H1 (cell line): ENCODE measurements at regions not wholly inside any gene's neighbourhood (a gene's known extent, or its start where the extent isn't known, plus 50 kb on each side); places are given as distances from the start of the nearest gene placed in this dataset.

Source experiments
- CTCF ChIA-PET: fragments of 300-600 bp; sonication (Branson Sonifier 250); formaldehyde crosslinking; loops from one replicate; lab custom pipeline; 2021; ENCODE audit not compliant: partially characterized antibody; lab: Charles Lee
- POLR2A ChIA-PET: fragments of 300-600 bp; sonication (Branson Sonifier 250); formaldehyde crosslinking; loops from one replicate; lab custom pipeline; 2021; ENCODE audit warnings: inconsistent platforms; ENCODE audit not compliant: partially characterized antibody; lab: Charles Lee
- DNase-seq, 2 experiments: peaks; one replicate each; pipeline versions ENCODE4 v3.0.0 to v3.0.0-alpha.2; 2010 to 2022; ENCODE audit warnings: low spot score in 2 of 2, low read depth in 1 of 2, mixed read lengths in 1 of 2
- FAIRE-seq: peaks from 2 replicates; lab custom pipeline; 2011; peaks lifted over from hg19 to GRCh38; lab: Jason Lieb, UNC
- H2AFZ ChIP-seq: 2 replicates; pipeline ENCODE4 v1.8.1; 2012; ENCODE audit warnings: low read length, inconsistent platforms
- H2AK5ac ChIP-seq: 2 replicates; pipeline ENCODE4 v1.6.1; 2013; ENCODE audit warnings: low read depth, low read length
- H2BK120ac ChIP-seq: replicated peaks from 2 replicates; pipeline ENCODE3; 2013; ENCODE audit warnings: low read depth, low read length, inconsistent platforms
- H2BK12ac ChIP-seq: 2 replicates; pipeline ENCODE4 v1.6.1; 2013; ENCODE audit warnings: low read depth, low read length
- H2BK15ac ChIP-seq: 2 replicates; pipeline ENCODE4 v1.6.1; 2013; ENCODE audit warnings: low read length
- H2BK20ac ChIP-seq: 2 replicates; pipeline ENCODE4 v1.6.1; 2013; ENCODE audit warnings: low read length
- H2BK5ac ChIP-seq: 2 replicates; pipeline ENCODE4 v1.6.1; 2013; ENCODE audit warnings: low read depth, low read length
- H3K14ac ChIP-seq: 2 replicates; pipeline ENCODE4 v1.6.1; 2013; ENCODE audit warnings: inconsistent platforms; ENCODE audit not compliant: insufficient read length
- H3K18ac ChIP-seq: 2 replicates; pipeline ENCODE4 v1.6.1; 2013; ENCODE audit warnings: low read length; ENCODE audit errors: extremely low read depth
- H3K23ac ChIP-seq: 2 replicates; pipeline ENCODE4 v1.6.1; 2013; ENCODE audit warnings: inconsistent platforms; ENCODE audit not compliant: insufficient read length
- H3K23me2 ChIP-seq: 2 replicates; pipeline ENCODE4 v1.6.1; 2013; ENCODE audit warnings: low read depth, low read length
- H3K27ac ChIP-seq: 2 replicates; pipeline ENCODE4 v1.6.1; 2011; ENCODE audit warnings: low read depth, low read length, inconsistent platforms
- H3K27me3 ChIP-seq, 4 experiments: replicated peaks in 1 of 4; 1 replicate in 1 of 4; 2 replicates in 3 of 4; pipeline versions ENCODE4 v1.6.1 to v1.8.1; 2011 to 2013; ENCODE audit warnings: low read length in 3 of 4, mild to moderate bottlenecking in 3 of 4, inconsistent platforms in 2 of 4, mixed read lengths in 2 of 4, moderate library complexity in 1 of 4; ENCODE audit not compliant: control insufficient read depth in 3 of 4, insufficient read depth in 3 of 4; ENCODE audit errors: extremely low read depth in 1 of 4
- H3K36me3 ChIP-seq, 4 experiments: 2 replicates each; pipeline versions ENCODE4 v1.6.1 to v1.8.1; 2011 to 2013; ENCODE audit warnings: mild to moderate bottlenecking in 4 of 4, low read length in 3 of 4, moderate library complexity in 2 of 4, control low read depth in 1 of 4, inconsistent platforms in 1 of 4; ENCODE audit not compliant: insufficient read depth in 4 of 4, control insufficient read depth in 2 of 4
- H3K4ac ChIP-seq: replicated peaks from 2 replicates; pipeline ENCODE3; 2013; ENCODE audit warnings: low read length, low read depth, mixed read lengths, inconsistent platforms; ENCODE audit not compliant: insufficient read length
- H3K4me1 ChIP-seq, 4 experiments: replicated peaks in 1 of 4; 1 replicate in 1 of 4; 2 replicates in 3 of 4; pipeline versions ENCODE4 v1.6.1 to v1.8.1; 2011 to 2013; ENCODE audit warnings: low read length in 3 of 4, inconsistent platforms in 2 of 4, mixed read lengths in 1 of 4; ENCODE audit not compliant: insufficient read depth in 4 of 4, control insufficient read depth in 3 of 4
- H3K4me2 ChIP-seq, 2 experiments: 2 replicates each; pipeline versions ENCODE4 v1.6.1 to v1.8.1; 2011 to 2013; ENCODE audit warnings: low read depth in 2 of 2, low read length in 2 of 2, control low read depth in 1 of 2, inconsistent platforms in 1 of 2, mild to moderate bottlenecking in 1 of 2; ENCODE audit not compliant: insufficient read depth in 1 of 2
- H3K4me3 ChIP-seq, 4 experiments: fragments of 200-600, 300-600 bp in 1 of 4; sonication (generic), shearing (Covaris generic), sonication (Bioruptor Twin) in 1 of 4; 2 replicates each; pipeline versions ENCODE4 v1.5.1 to v1.8.1; 2011 to 2016; ENCODE audit warnings: low read length in 4 of 4, low read depth in 3 of 4, control low read depth in 2 of 4, inconsistent platforms in 2 of 4, mild to moderate bottlenecking in 2 of 4, mixed read lengths in 1 of 4, moderate library complexity in 1 of 4; ENCODE audit not compliant: insufficient read depth in 2 of 4; ENCODE audit errors: extremely low read depth in 1 of 4
- H3K56ac ChIP-seq: replicated peaks from 2 replicates; pipeline ENCODE3; 2013; ENCODE audit warnings: low read depth, mild to moderate bottlenecking, mixed read lengths, low read length, inconsistent platforms; ENCODE audit not compliant: insufficient read length
- H3K79me1 ChIP-seq: 2 replicates; pipeline ENCODE4 v1.6.1; 2013; ENCODE audit warnings: low read depth, low read length, control low read depth
- H3K79me2 ChIP-seq, 2 experiments: 2 replicates each; pipeline versions ENCODE4 v1.6.1 to v1.8.1; 2012 to 2013; ENCODE audit warnings: low read length in 2 of 2, mild to moderate bottlenecking in 2 of 2, inconsistent platforms in 1 of 2; ENCODE audit not compliant: insufficient read depth in 2 of 2, control insufficient read depth in 1 of 2
- H3K9ac ChIP-seq, 4 experiments: replicated peaks in 1 of 4; 1 replicate in 1 of 4; 2 replicates in 3 of 4; pipeline versions ENCODE4 v1.6.1 to v1.8.1; 2011 to 2013; ENCODE audit warnings: low read depth in 3 of 4, low read length in 3 of 4, control low read depth in 2 of 4, mild to moderate bottlenecking in 2 of 4, moderate library complexity in 2 of 4, inconsistent platforms in 1 of 4; ENCODE audit errors: extremely low read depth in 1 of 4
- H3K9me3 ChIP-seq, 2 experiments: 2 replicates each; pipeline versions ENCODE4 v1.6.1 to v1.8.1; 2012 to 2013; ENCODE audit warnings: mild to moderate bottlenecking in 2 of 2, moderate library complexity in 2 of 2, control low read depth in 1 of 2, inconsistent platforms in 1 of 2, low read depth in 1 of 2, low read length in 1 of 2, mixed read lengths in 1 of 2; ENCODE audit not compliant: insufficient read depth in 2 of 2
- H4K20me1 ChIP-seq, 2 experiments: replicated peaks in 1 of 2; 2 replicates each; pipeline versions ENCODE3 to v1.8.1; 2011 to 2013; ENCODE audit warnings: inconsistent platforms in 2 of 2, low read length in 2 of 2, mild to moderate bottlenecking in 1 of 2; ENCODE audit not compliant: insufficient read depth in 2 of 2, control insufficient read depth in 1 of 2
- H4K5ac ChIP-seq: 2 replicates; pipeline ENCODE4 v1.6.1; 2013; ENCODE audit warnings: low read length, low read depth, mixed read lengths, inconsistent platforms; ENCODE audit not compliant: insufficient read length
- H4K8ac ChIP-seq: 2 replicates; pipeline ENCODE4 v1.8.0; 2013; ENCODE audit warnings: mild to moderate bottlenecking, moderate library complexity, low read length, inconsistent platforms; ENCODE audit not compliant: insufficient read depth; ENCODE audit errors: extremely low read depth
- H4K91ac ChIP-seq: replicated peaks from 2 replicates; pipeline ENCODE3; 2013; ENCODE audit warnings: low read length, mixed read lengths, inconsistent platforms; ENCODE audit not compliant: insufficient read length
- ASH2L ChIP-seq: fragments of 200-600, 300-600 bp; sonication (generic); IDR thresholded peaks from one replicate; pipeline ENCODE4 v1.7.1; 2017; ENCODE audit warnings: low read length
- E2F6 ChIP-seq: IDR thresholded peaks from 2 replicates; pipeline ENCODE4 v1.6.1; 2012; ENCODE audit warnings: inconsistent platforms
- HDAC6 ChIP-seq: IDR thresholded peaks from one replicate; pipeline ENCODE4 v1.7.1; 2012; ENCODE audit warnings: low read depth, mild to moderate bottlenecking, inconsistent platforms, low read length, moderate library complexity
- TEAD4 ChIP-seq: IDR thresholded peaks from 2 replicates; pipeline ENCODE4 v1.6.1; 2012; ENCODE audit warnings: low read depth, low read length, inconsistent platforms, mixed read lengths
- ZNF274 ChIP-seq: IDR thresholded peaks from 2 replicates; pipeline ENCODE4 v1.7.0; 2012; ENCODE audit warnings: low read length, borderline replicate concordance; ENCODE audit errors: extremely low read depth

- DNase-seq: no peak
- Histone ChIP-seq H3K23me2 (no peaks in the 10 kb centered on the region), H3K9ac (no peak overlapping the region), H2BK15ac (no peak overlapping the region), H2BK120ac (no peak overlapping the region), H3K18ac (no peak overlapping the region), H3K36me3 (no peaks in the 10 kb centered on the region)
- TF ChIP-seq TEAD4: no peak
- TF ChIP-seq E2F6: no peak
- TF ChIP-seq ZNF274: no peak
- TF ChIP-seq HDAC6: no peak
- no peak for TF ChIP-seq ASH2L
- TF ChIP-seq, all 59 proteins: peak for 0
- ChIA-PET POLR2A (no interaction called here), CTCF (no interaction called here)
- Histone ChIP-seq H3K4me1 (no peaks in the 10 kb centered on the region), H4K20me1 (no peaks in the 10 kb centered on the region), H2BK12ac (no peak overlapping the region), H4K8ac (no peak overlapping the region), H3K14ac (no peak overlapping the region), H2AK5ac (no peak overlapping the region), H3K56ac (no peak overlapping the region), H3K4me3 (no peak overlapping the region), H3K27me3 (no peaks in the 10 kb centered on the region), H3K4me2 (no peak overlapping the region), H3K23ac (no peak overlapping the region), H3K79me1 (no peaks in the 10 kb centered on the region), H3K27ac (no peak overlapping the region), H3K4ac (no peak overlapping the region), H3K9me3 (no peaks in the 10 kb centered on the region), H4K5ac (no peak overlapping the region), H4K91ac (no peak overlapping the region), H2BK20ac (no peak overlapping the region), H3K79me2 (no peaks in the 10 kb centered on the region), H2BK5ac (no peak overlapping the region), H2AFZ (no peak overlapping the region)
- no peak for FAIRE-seq
Measured at GRCh38 chrX:125475482-125475881, 155.8 kb downstream of the TEX13C start.
